GM08714 (cell line): ENCODE measurements at regions not wholly inside any gene's neighbourhood (a gene's known extent, or its start where the extent isn't known, plus 50 kb on each side); places are given as distances from the start of the nearest gene placed in this dataset.

ENCODE experiments used
- H3K4me3 ChIP-seq: fragments of 200-500 bp; sonication (Bioruptor generic); 2 replicates; pipeline ENCODE4 v1.5.1; 2014; ENCODE audit warnings: mild to moderate bottlenecking, low read length, inconsistent platforms
- ZNF274 ChIP-seq: IDR thresholded peaks from 2 replicates; pipeline ENCODE4 v1.6.1; 2012; ENCODE audit warnings: mild to moderate bottlenecking, low read depth, low read length

- TF ChIP-seq ZNF274, result no peak
- no peak overlapping the region for H3K4me3 ChIP-seq
Observed at GRCh38 chr5:85108471-85108870, 723.8 kb upstream of the EDIL3 start.

DNA sequence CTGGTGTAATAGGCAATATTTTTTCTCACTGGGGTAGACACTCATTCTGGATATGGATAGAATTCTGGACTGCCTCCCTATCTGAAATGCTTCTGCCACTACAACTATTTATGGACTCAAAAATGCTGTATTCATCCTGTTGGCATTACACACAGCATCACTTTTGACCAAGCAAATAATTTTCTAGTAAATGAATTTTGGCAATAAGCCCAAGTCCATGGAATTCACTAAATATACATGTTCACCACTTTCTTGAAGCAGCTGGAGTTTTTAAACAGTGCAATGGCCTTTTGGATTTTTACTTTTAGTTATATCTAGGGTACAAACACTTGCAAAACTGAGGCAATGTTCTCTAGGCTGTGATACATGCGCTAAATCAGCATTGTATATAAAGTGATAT lies 724.9 kb upstream of the EDIL3 start:
- no peak for TF ChIP-seq ZNF274
- no peak overlapping the region for H3K4me3 ChIP-seq

GRCh38 chr5:85132269-85132668 lies 747.6 kb upstream of the EDIL3 start:
- TF ChIP-seq ZNF274, result no peak
- H3K4me3 ChIP-seq, result no peak overlapping the region

DNA sequence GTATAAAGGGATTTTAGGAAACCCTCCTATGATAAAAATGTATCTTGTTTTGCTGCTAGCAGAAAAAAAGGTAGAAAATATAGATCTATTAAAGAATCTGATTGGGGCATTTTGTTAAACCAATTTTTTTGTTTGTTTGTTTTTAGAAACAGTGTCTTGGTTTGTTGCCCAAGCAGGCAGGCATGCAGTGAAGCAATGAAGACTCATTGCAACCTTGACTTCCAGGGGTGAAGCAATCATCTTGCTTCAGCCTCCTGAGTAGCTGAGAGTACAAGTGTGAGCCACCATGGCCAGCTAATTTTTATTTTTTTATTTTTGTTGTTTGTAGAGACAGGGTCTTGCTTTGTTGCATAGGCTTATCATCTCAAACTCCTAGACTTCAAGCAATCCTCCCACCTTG lies 755.8 kb upstream of the EDIL3 start:
- no peak overlapping the region for H3K4me3 ChIP-seq
- TF ChIP-seq ZNF274, result no peak

DNA sequence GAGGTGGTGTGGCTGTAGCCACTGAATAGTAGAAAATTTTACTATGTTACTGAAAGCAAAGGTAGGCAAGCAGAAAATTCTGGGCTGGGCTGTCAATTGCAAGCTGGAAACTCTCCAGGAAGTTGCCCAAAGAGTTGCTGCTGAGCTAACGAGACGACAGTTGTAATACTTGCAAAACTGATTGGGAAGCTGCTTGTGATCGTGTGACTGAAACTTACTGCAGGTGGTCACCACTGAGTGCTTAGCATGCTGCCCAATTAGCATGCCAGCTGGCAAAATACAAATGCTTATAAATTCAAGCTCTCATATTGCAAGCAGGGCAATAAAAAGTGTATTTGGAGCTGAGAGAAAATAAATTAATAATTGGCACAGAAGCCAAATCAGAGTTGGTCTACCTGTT lies 758.5 kb upstream of the EDIL3 start:
- no peak for TF ChIP-seq ZNF274
- H3K4me3 ChIP-seq, result no peak overlapping the region

DNA sequence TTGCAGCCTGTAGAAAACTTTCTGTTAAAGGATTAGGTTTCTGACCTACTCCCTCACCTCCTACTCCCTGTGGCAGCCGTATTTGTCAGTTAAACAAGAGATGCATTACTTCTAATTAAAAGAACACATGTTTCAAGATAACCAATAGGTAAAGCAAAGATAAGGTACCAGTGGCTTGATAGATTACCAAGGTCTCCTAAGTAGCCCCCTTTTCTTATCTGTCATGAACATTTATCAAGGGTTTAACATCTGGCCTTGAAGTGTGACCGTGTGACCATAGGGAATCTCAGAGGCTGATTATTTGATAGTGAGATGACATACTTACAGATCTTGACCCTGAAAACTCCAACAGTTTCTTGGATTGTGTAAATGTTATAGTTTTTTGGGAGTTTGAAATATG lies 764.0 kb upstream of the EDIL3 start:
- no peak for TF ChIP-seq ZNF274
- H3K4me3 ChIP-seq, result no peak overlapping the region

DNA sequence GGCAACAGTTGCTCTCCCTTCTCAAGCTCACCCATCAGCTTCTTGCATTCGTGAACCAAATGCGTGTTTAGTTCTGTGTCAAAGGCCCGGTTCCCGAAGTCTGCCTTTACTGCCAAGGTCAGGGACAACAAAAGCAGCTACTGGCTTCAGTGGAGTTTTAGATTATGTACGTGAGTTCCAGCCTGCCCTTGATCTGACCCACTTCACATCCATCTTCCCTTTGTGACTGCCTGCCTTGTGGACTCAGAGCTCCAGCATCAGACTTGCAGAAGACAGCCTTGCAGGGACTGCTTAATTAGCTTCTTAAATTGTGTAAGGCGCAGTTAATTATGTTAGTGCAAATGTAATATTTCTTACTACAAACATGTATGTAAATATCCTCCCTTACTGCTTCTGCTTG lies 774.7 kb upstream of the EDIL3 start:
- H3K4me3 ChIP-seq, result no peak overlapping the region
- no peak for TF ChIP-seq ZNF274

DNA sequence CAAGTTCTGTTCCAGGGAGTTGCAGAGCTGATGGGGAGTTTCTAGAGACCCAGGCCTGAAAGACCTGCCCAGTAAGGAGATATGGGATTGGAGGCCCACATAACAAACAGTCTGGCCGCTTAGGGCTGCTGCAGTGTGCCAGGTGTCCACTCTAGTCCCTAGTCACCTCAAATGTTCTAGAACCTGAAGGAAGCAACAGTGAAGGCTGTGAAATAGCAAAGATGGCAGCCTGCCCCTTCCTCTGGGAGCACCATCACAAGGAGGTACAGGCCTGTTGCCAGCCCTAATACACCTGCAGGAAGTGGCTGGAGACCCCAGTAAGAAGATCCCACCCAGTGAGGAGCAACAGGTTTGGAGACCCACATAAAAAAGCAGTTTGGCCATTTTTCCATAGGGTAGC lies 783.8 kb upstream of the EDIL3 start:
- no peak overlapping the region for H3K4me3 ChIP-seq
- no peak for TF ChIP-seq ZNF274

DNA sequence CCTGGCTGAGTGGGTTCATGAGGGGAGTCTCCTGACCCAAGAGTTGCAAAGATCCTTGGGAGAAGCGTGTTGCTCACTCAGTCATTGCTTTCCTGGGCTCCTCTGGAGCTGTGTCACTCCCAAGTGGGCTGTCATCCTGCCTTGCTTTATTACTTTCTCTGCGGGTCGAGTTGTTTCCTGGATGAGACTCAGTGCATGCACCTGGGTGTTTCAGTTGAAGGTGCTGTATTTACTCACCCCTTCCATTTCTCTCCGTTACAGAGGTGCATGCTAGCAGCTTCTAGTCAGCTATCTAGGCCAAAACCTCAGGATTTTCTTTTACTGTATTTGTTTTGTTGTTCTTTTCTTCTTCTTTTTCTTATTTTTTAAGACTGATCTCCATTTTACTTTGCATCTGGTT lies 785.5 kb upstream of the EDIL3 start:
- no peak for TF ChIP-seq ZNF274
- H3K4me3 ChIP-seq, result no peak overlapping the region

DNA sequence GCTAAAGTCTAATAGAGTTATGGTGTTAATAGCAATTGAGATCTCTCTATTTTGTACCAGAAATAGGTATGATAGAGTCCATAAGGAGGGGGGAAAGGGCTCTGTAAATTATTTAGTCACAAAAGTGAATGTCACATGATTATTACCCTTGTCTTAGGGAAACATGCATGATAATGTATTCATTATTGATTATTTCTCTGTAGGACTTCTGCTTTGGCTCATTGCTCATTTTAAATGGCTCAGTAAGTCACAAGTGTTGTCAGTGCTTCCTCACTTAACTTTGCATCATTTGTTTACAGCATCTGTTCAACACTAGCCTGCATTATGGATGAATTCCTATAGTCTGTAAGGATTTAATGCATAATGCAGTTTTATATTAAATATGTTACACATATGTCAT lies 788.8 kb upstream of the EDIL3 start:
- no peak overlapping the region for H3K4me3 ChIP-seq
- no peak for TF ChIP-seq ZNF274

GRCh38 chr5:85182344-85182743 lies 797.7 kb upstream of the EDIL3 start:
- TF ChIP-seq ZNF274, result no peak
- H3K4me3 ChIP-seq, result no peak overlapping the region

DNA sequence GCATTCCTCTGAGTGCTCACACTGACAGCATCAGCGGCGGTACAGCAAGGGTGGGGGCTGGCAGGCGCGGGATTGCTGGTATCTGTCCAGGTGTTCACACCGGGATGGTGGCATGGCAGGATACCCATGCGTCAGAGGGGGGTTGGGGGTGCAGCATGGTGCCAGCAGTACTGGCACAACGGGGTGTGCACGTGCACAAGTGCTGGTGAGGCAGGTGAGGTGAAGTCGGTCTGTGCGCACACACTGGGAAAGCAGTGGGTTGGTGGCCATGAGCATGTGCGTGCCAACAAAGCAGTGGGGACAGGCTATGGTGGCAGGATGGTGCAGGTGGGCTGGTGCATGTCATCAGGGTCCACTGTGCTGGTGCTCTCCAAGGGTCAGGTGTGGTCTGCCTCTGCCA lies 819.6 kb upstream of the EDIL3 start:
- H3K4me3 ChIP-seq, result no peak overlapping the region
- no peak for TF ChIP-seq ZNF274

DNA sequence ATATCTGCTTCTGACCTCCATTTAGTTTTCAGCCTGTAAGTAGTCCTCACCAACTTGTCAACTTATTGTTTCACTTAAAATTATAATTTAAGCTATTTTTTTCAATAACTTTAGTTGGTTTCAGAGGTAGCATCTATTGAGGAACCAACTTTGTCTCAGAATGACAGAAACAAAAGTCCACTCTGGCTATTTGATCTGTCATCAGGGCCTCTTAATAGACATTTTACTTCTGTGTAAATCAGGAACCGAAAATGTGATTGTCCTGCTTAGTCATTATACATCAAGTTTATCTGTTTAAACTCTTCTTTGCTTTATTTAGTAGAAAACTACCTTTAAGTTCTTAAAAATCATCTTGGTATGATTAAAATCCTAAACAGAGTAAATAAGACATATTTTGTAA lies 820.8 kb upstream of the EDIL3 start:
- H3K4me3 ChIP-seq, result no peak overlapping the region
- no peak for TF ChIP-seq ZNF274

DNA sequence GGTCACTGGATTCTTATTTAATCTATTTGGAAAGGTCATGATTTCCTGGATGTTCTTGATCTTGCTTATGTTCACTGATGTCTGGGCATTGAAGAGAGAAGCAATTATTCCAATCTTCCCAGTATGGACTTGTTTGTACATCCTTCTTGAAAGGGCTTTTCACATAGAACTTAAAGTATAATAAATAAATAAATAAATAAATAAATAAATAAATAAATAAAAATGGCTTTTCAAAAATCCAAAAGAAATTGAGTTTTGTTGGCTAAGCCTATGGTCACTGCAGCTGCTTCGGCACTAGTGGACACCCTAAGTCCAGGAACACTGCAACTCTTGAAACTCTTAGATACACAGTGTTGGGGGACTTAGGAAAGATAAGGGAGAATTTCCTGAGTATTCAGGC lies 840.7 kb upstream of the EDIL3 start:
- TF ChIP-seq ZNF274, result no peak
- no peak overlapping the region for H3K4me3 ChIP-seq

DNA sequence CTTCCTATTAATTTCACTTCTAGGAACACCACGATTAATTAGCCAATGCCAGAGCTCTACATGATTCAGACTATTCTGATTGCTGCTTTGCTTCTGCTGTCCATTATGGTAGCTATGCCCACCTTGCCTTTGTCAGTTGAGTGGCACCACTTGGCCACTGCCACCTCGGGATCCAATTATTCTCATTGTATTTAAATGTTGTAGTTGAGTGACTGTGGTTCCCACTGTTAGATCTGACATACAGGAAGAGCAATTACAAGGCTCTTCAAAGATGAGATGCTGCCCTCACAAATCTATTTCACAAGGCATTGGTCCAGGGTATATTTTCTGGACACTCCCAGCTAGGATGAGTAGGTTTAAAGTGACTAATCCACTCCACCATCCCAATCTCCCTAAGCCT lies 864.5 kb upstream of the EDIL3 start:
- no peak for TF ChIP-seq ZNF274
- no peak overlapping the region for H3K4me3 ChIP-seq

DNA sequence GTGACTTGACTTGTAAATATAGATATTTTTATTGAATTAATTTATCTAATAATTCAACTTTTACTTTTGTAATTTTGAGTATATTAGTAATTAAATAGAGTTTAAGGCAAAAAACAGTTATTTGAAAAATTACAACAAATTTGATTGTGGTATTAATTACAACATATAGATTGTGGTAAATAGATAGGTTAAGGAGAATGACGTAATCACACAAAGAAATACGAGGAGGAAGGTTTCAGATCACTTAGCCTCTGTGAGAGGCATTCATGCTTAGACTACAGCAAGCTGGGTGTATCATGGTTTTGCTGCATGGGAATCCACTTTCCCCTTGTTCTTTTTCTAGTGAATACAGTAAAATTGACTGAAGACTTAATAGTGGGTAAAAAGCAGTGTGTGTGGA lies 878.4 kb upstream of the EDIL3 start:
- H3K4me3 ChIP-seq, result no peak overlapping the region
- no peak for TF ChIP-seq ZNF274

- no peak overlapping the region for H3K4me3 ChIP-seq
Observed at GRCh38 chr5:85266692-85267091, 882.0 kb upstream of the EDIL3 start.

More at GRCh38 chr5:85266692-85267091, 882.0 kb upstream of the EDIL3 start:
- TF ChIP-seq ZNF274, result no peak
